Liver (tissue), 8 donors: ENCODE measurements at regions not wholly inside any gene's neighbourhood (a gene's known extent, or its start where the extent isn't known, plus 50 kb on each side); places are given as distances from the start of the nearest gene placed in this dataset.

Experiments
- DNase-seq: peaks from one replicate; pipeline ENCODE4 v3.0.0-alpha.2; 2017; ENCODE audit warnings: low spot score
- H3K27ac ChIP-seq, 2 donors: one replicate each; pipeline ENCODE4 v1.7.0; 2013; ENCODE audit warnings: inconsistent platforms in 2 of 2, low read length in 2 of 2, control low read depth in 1 of 2, low read depth in 1 of 2, mild to moderate bottlenecking in 1 of 2
- H3K27me3 ChIP-seq, 4 donors: one replicate each; pipeline versions ENCODE4 v1.6.1 to v1.7.0; 2013; ENCODE audit warnings: low read length in 3 of 4, inconsistent platforms in 1 of 4, mild to moderate bottlenecking in 1 of 4, moderate library complexity in 1 of 4; ENCODE audit not compliant: control insufficient read depth in 4 of 4, insufficient read depth in 4 of 4
- H3K36me3 ChIP-seq, 4 donors: one replicate each; pipeline versions ENCODE4 v1.6.1 to v1.7.0; 2013; ENCODE audit warnings: low read length in 3 of 4, mild to moderate bottlenecking in 3 of 4, low read depth in 1 of 4, moderate library complexity in 1 of 4; ENCODE audit not compliant: control insufficient read depth in 4 of 4, insufficient read depth in 3 of 4
- H3K4me1 ChIP-seq, 4 donors: one replicate each; pipeline versions ENCODE4 v1.6.1 to v1.7.0; 2013; ENCODE audit warnings: low read length in 3 of 4, mild to moderate bottlenecking in 3 of 4, moderate library complexity in 1 of 4; ENCODE audit not compliant: control insufficient read depth in 4 of 4, insufficient read depth in 4 of 4
- H3K4me3 ChIP-seq, 3 donors: one replicate each; pipeline versions ENCODE4 v1.6.1 to v1.7.0; 2013; ENCODE audit warnings: low read length in 3 of 3, control low read depth in 1 of 3, low read depth in 1 of 3, mild to moderate bottlenecking in 1 of 3
- H3K9ac ChIP-seq, 2 donors: one replicate each; pipeline ENCODE4 v1.7.0; 2013; ENCODE audit warnings: low read length in 2 of 2, mild to moderate bottlenecking in 2 of 2, moderate library complexity in 2 of 2, control low read depth in 1 of 2, low read depth in 1 of 2
- H3K9me3 ChIP-seq, 4 donors: one replicate each; pipeline versions ENCODE4 v1.6.1 to v1.7.0; 2013; ENCODE audit warnings: low read length in 3 of 4; ENCODE audit not compliant: control insufficient read depth in 4 of 4
- ATF3 ChIP-seq: IDR thresholded peaks from 2 replicates; pipeline ENCODE4 v1.6.1; 2016; ENCODE audit warnings: antibody characterized with exemption
- EGR1 ChIP-seq, 2 donors: IDR thresholded peaks; 2 replicates each; pipeline ENCODE4 v1.6.1; 2016 to 2018; ENCODE audit warnings: antibody characterized with exemption in 2 of 2, low read depth in 2 of 2
- FOXA1 ChIP-seq: IDR thresholded peaks from 2 replicates; pipeline ENCODE4 v1.6.1; 2016; ENCODE audit warnings: antibody characterized with exemption
- FOXA2 ChIP-seq: IDR thresholded peaks from 2 replicates; pipeline ENCODE4 v1.6.1; 2016; ENCODE audit warnings: antibody characterized with exemption
- GABPA ChIP-seq, 2 donors: IDR thresholded peaks in 1 of 2; conservative IDR thresholded peaks in 1 of 2; 2 replicates each; pipeline ENCODE4 v1.6.1; 2016; ENCODE audit warnings: antibody characterized with exemption in 2 of 2, mild to moderate bottlenecking in 1 of 2, moderate library complexity in 1 of 2
- HNF4A ChIP-seq, 2 donors: conservative IDR thresholded peaks; 2 replicates each; pipeline ENCODE4 v1.6.1; 2016; ENCODE audit warnings: antibody characterized with exemption in 2 of 2, mild to moderate bottlenecking in 2 of 2
- HNF4G ChIP-seq: IDR thresholded peaks from 2 replicates; pipeline ENCODE4 v1.6.1; 2016; ENCODE audit warnings: antibody characterized with exemption
- JUND ChIP-seq, 2 donors: IDR thresholded peaks; 2 replicates each; pipeline ENCODE4 v1.6.1; 2016; ENCODE audit warnings: antibody characterized with exemption in 2 of 2
- MAX ChIP-seq: IDR thresholded peaks from 2 replicates; pipeline ENCODE4 v1.6.1; 2016; ENCODE audit warnings: antibody characterized with exemption
- NR2F2 ChIP-seq: IDR thresholded peaks from 2 replicates; pipeline ENCODE4 v1.6.1; 2016; ENCODE audit warnings: antibody characterized with exemption
- RAD21 ChIP-seq, 2 donors: IDR thresholded peaks; 2 replicates each; pipeline ENCODE4 v1.6.1; 2016; ENCODE audit warnings: antibody characterized with exemption in 2 of 2, mild to moderate bottlenecking in 2 of 2
- REST ChIP-seq: IDR thresholded peaks from 2 replicates; pipeline ENCODE4 v1.6.1; 2016; ENCODE audit warnings: antibody characterized with exemption, mild to moderate bottlenecking
- RXRA ChIP-seq, 2 donors: IDR thresholded peaks; 2 replicates each; pipeline ENCODE4 v1.6.1; 2017 to 2018; ENCODE audit warnings: antibody characterized with exemption in 2 of 2, mild to moderate bottlenecking in 1 of 2
- SP1 ChIP-seq: IDR thresholded peaks from 2 replicates; pipeline ENCODE4 v1.6.1; 2018; ENCODE audit warnings: antibody characterized with exemption, mild to moderate bottlenecking
- TAF1 ChIP-seq: conservative IDR thresholded peaks from 2 replicates; pipeline ENCODE4 v1.6.1; 2016; ENCODE audit warnings: antibody characterized with exemption, mild to moderate bottlenecking
- YY1 ChIP-seq: IDR thresholded peaks from 2 replicates; pipeline ENCODE4 v1.6.1; 2016; ENCODE audit warnings: antibody characterized with exemption, mild to moderate bottlenecking
- ZBTB33 ChIP-seq: IDR thresholded peaks from 2 replicates; pipeline ENCODE4 v1.6.1; 2016; ENCODE audit warnings: antibody characterized with exemption
- WGBS: extraction: QIAGEN DNeasy Blood & Tissue Kit; methylation state at CpG from one replicate; pipeline ENCODE4 v1.1.7; 2013; 5-methylcytosine and 5-hydroxymethylcytosine counted together
- TF ChIP-seq, protein P1 (sequence below): fragments of 150-350 bp; IDR thresholded peaks from 2 replicates; pipeline ENCODE4 v1.5.1; 2017; ENCODE audit warnings: improper control_type of control experiment, low read depth, low read length; ENCODE audit not compliant: missing input control
- donor health status: healthy.
- donor health status: healthy.
- donor health status: healthy.
- donor health status: healthy.
- donor health status: healthy.

- TF ChIP-seq REST: no peak
- no peak for TF ChIP-seq FOXA2
- TF ChIP-seq HNF4A (conservative IDR thresholded peaks at IDR 0.05): peak; percentile 22 to 31
- TF ChIP-seq RXRA (IDR thresholded peaks at IDR 0.05): peak in 1 of 2 donors; percentile 29
- no peak for TF ChIP-seq HNF4G
- TF ChIP-seq EGR1 (IDR thresholded peaks at IDR 0.05; ENCODE audit: low read depth in 2 of 2): no peak
- no peak for TF ChIP-seq MAX
- TF ChIP-seq JUND (IDR thresholded peaks at IDR 0.05): no peak
- no peak for TF ChIP-seq YY1
- no peak for TF ChIP-seq ATF3
- no peak for TF ChIP-seq TAF1
- TF ChIP-seq GABPA (IDR thresholded peaks at IDR 0.05 in 1 of 2, conservative IDR thresholded peaks at IDR 0.05 in 1 of 2): no peak
Observed at GRCh38 chr14:54172562-54172961, 215.9 kb upstream of the BMP4 start (continued).

- Histone ChIP-seq H3K4me3 (no peak overlapping the region), H3K9ac (no peak overlapping the region), H3K4me1 (peaks cover 0 to 4% (median 1%) of the 10 kb centered on the region in 4 donors), H3K36me3 (no peaks in the 10 kb centered on the region), H3K27me3 (no peaks in the 10 kb centered on the region), H3K27ac (no peak overlapping the region), H3K9me3 (no peaks in the 10 kb centered on the region)
- DNase-seq: no peak
- TF ChIP-seq GABPA (IDR thresholded peaks at IDR 0.05 in 1 of 2, conservative IDR thresholded peaks at IDR 0.05 in 1 of 2): no peak
- no peak for TF ChIP-seq ATF3
- TF ChIP-seq, protein P1, sequence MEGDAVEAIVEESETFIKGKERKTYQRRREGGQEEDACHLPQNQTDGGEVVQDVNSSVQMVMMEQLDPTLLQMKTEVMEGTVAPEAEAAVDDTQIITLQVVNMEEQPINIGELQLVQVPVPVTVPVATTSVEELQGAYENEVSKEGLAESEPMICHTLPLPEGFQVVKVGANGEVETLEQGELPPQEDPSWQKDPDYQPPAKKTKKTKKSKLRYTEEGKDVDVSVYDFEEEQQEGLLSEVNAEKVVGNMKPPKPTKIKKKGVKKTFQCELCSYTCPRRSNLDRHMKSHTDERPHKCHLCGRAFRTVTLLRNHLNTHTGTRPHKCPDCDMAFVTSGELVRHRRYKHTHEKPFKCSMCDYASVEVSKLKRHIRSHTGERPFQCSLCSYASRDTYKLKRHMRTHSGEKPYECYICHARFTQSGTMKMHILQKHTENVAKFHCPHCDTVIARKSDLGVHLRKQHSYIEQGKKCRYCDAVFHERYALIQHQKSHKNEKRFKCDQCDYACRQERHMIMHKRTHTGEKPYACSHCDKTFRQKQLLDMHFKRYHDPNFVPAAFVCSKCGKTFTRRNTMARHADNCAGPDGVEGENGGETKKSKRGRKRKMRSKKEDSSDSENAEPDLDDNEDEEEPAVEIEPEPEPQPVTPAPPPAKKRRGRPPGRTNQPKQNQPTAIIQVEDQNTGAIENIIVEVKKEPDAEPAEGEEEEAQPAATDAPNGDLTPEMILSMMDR: no peak
- TF ChIP-seq MAX: no peak
- no peak for TF ChIP-seq NR2F2
- TF ChIP-seq HNF4G: no peak
- TF ChIP-seq RXRA (IDR thresholded peaks at IDR 0.05): no peak
- no peak for TF ChIP-seq REST
- no peak for TF ChIP-seq FOXA2
- TF ChIP-seq TAF1: no peak
- TF ChIP-seq FOXA1: no peak
- no peak for TF ChIP-seq RAD21 (IDR thresholded peaks at IDR 0.05)
- no peak for TF ChIP-seq EGR1 (IDR thresholded peaks at IDR 0.05; ENCODE audit: low read depth in 2 of 2)
- no peak for TF ChIP-seq JUND (IDR thresholded peaks at IDR 0.05)
- no peak for TF ChIP-seq HNF4A (conservative IDR thresholded peaks at IDR 0.05)
- no peak for TF ChIP-seq ZBTB33
- TF ChIP-seq YY1: no peak
- no peak for TF ChIP-seq SP1
- WGBS: 68% methylated on average over 2 of the region's 2 CpGs
Observed at GRCh38 chr14:54173802-54174201, 217.2 kb upstream of the BMP4 start.
